ENCODE measurements at regions not wholly inside any gene's neighbourhood (a gene's known extent, or its start where the extent isn't known, plus 50 kb on each side); places are given as distances from the start of the nearest gene placed in this dataset.

DNA sequence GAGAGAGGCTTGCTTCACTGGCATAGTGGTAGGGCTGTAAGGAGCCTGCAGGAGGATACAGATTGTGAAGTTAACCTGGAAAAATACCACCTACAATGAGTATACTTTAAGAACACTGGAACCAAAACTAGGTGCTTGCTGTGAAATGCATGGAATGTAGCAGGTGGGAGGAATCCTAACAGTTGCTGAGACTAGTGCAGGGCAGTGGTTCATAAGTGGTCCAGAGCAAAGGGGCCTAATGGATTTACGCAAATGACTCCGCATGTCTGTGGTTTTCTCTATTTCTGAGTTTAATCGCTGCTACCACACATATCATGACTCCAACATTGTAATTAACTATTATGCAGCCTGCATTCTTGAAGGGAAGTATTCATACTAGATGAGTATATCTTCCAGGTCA lies 218.4 kb downstream of the CHRM2 start:
- TF ChIP-seq, protein P1, sequence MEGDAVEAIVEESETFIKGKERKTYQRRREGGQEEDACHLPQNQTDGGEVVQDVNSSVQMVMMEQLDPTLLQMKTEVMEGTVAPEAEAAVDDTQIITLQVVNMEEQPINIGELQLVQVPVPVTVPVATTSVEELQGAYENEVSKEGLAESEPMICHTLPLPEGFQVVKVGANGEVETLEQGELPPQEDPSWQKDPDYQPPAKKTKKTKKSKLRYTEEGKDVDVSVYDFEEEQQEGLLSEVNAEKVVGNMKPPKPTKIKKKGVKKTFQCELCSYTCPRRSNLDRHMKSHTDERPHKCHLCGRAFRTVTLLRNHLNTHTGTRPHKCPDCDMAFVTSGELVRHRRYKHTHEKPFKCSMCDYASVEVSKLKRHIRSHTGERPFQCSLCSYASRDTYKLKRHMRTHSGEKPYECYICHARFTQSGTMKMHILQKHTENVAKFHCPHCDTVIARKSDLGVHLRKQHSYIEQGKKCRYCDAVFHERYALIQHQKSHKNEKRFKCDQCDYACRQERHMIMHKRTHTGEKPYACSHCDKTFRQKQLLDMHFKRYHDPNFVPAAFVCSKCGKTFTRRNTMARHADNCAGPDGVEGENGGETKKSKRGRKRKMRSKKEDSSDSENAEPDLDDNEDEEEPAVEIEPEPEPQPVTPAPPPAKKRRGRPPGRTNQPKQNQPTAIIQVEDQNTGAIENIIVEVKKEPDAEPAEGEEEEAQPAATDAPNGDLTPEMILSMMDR (conservative IDR thresholded peaks at IDR 0.05): no peak
- no peak overlapping the region for H3K27ac ChIP-seq

DNA sequence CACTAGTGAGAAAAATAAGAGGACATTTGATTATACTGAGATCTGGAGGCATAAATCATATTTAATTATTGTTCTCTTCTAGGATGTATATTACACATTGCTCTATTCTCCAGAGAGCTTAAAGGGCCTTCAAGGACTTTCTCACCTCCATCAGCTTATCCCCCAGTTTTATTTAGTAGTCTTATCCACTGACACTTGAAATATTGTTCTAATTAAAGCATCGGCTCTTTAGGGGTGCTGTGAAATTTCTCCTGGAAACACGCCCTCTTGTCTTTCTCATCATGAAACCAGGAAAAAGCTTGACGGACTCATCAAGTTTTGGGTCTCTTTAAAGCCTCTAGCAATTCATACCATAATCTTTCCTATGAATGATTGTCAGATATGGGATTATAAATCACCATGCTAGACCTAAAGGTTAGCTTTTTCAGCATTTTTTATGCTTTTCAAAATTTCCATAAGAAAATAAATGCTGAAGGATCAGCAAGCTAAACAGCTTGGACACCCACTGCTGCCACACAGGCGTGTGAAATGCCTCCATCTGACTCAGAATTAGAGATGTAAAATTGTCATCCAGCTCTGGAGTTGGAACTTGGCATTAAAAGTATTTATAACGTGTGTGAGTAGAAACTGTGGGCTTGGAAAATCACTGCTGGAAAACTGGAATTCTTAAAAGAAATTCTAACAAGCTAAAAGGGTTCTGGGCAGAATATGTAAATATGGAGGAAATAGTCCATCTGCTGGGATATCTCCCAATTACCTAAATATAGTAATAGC lies 216.3 kb downstream of the CHRM2 start:
- no peak overlapping the region for H3K27ac ChIP-seq
- TF ChIP-seq, protein P1 (conservative IDR thresholded peaks at IDR 0.05): no peak

DNA sequence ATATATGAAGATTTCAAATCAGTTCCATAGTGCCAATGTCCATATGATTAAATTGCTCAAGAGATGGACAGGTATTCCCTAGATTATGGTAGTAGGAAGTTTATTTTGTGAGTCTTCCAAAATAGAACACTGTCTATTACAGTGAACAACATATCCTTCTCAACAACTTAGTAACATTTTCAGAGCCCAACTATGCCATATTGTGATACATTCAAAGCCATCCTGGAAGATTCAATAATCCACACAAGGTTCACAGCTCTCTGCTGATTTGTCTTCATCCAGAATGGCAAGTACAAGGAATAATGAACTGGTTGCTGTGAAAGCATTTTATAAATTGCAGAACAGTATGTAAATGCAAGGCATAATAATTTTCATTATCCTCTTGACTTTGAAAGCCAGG lies 213.9 kb downstream of the CHRM2 start:
- H3K27ac ChIP-seq: no peak overlapping the region
- TF ChIP-seq, protein P1 (conservative IDR thresholded peaks at IDR 0.05): no peak

DNA sequence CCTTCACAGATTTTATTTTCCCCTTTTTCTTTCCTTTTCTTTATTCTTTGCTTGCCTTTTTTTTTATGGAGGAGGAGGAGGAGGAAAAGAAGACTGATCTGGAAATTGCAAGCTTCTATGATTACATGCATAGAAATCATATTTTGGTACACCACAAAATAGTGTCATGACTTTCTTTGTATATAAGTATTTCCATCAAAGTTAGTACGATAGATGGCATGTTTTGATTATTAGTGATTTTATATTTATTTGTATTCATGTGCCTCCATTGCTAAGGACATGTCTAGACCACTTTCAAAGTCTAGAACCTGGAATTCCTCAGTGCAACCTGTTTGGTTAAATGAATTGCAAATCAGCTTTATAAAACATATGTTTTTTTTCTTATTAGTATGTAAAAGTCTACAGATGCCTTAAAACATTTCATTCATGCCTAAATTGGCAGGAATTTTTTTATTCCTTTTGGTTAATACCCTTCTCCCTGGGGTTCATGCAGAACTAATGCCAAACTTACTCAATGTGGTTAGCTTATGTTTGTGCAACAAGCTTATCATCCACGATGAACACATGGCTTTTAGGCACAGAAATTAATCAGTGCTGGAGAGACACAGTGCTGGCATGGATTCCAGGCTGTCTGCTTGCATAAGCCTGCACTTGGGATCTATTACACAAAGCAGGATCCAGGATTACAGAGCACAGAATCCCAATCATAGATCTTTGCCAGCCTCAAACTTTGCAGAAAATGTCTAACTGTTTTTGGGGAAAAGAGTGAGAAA lies 213.1 kb downstream of the CHRM2 start:
- H3K27ac ChIP-seq: no peak overlapping the region
- TF ChIP-seq, protein P1 (conservative IDR thresholded peaks at IDR 0.05): no peak

DNA sequence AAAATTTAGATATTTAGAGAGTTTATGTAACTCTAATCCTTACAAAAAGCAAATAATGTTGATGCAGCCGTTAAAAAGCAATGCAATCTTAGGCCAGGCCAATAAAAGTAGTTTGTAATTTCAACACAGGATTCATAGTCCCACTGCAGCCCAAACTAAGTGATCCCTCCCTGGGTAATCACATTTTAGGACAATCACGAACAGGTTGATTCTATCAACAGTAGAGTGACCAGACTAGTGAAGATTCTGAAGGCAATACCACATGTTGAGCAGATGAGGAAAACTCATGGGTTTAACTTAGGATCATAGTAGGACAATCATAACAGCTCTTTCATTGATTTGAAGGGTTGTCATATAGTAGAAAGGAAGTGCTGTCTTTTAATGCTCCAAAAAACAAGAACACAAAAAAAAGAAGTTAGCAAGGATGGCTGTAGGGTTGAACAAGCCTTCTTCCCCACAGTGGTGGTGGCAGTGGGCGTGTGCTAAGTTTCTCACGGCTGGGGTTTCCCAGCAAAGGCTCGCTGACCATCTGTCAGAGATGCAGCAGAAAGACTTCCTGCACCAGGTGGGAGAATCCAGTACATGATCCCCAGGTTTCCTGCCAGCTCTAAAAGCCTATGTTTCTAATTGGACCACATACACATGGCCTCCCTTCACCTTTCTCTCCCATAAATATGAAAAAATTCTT lies 212.2 kb downstream of the CHRM2 start:
- no peak overlapping the region for H3K27ac ChIP-seq
- TF ChIP-seq, protein P1 (conservative IDR thresholded peaks at IDR 0.05): no peak

DNA sequence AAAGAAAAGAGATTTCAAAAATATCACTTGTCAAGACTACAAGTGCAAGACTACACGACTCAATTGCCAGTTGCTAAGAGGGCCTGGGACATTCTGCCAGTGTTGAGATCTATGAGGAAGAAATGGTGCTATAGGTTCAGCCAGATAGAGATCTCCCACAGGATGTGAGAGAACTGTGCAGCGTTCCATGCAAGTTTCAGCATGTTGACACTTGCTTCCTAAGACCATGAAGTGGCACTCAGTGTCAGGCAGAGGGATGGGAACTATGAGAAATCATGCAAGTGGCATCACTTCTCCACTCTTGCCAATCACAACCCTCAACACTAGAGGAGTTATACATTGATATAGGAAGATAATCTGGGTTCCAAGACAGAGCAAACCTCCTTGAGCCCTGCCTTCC lies 210.3 kb downstream of the CHRM2 start:
- H3K27ac ChIP-seq: no peak overlapping the region
- TF ChIP-seq, protein P1 (conservative IDR thresholded peaks at IDR 0.05): no peak

DNA sequence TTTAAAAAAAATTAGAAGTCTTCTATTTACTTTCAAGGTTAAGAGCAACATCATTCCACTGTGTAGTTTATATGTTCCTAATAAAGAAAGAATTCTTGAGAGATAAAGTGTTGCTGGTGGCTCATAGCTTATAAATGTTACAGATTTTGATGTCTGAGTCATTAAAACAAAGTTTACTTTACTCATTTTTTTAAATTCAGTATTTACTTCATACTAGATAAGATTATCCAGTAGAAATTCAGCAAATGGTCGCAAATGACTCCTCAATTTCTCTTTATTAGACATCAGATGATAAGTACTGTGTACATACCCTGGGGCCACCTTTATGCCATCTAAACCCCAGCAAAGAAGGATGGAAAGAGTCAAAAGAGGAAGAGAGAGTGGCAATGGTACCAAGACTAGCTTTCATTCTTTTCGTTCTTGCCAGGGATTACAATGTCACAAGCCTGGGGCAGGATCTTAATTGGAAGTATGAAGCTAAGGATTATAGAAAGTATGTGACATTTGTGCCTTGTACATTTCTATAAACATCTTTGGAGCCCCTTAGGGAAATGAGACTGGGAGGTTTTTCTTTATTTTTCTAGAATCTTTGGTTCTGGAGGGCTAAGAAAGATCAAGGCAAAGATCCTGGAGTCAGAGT lies 206.1 kb downstream of the CHRM2 start:
- no peak overlapping the region for H3K27ac ChIP-seq
- TF ChIP-seq, protein P1 (conservative IDR thresholded peaks at IDR 0.05): no peak

Data from VCaP (cell line).